Panc1 (cell line): ENCODE measurements at regions not wholly inside any gene's neighbourhood (a gene's known extent, or its start where the extent isn't known, plus 50 kb on each side); places are given as distances from the start of the nearest gene placed in this dataset.

Experiments
- ATAC-seq: fragments of 200-7000 bp; cut with Tn5 transposase; 2 replicates; pipeline ENCODE4 v1.9.1; 2020; ENCODE audit warnings: mild to moderate bottlenecking, moderate library complexity
- BruUV-seq: library from RNA; stranded (reverse); fragments of 400-500 nt; replicated peaks from 2 replicates; lab custom pipeline; 2021; lab: Mats Ljungman, UMichigan
- CTCF ChIA-PET: fragments of 300-600 bp; sonication (Branson Sonifier 250); formaldehyde crosslinking; loops from one replicate; lab custom pipeline; 2022; ENCODE audit warnings: antibody characterized with exemption; lab: Charles Lee
- POLR2A ChIA-PET: fragments of 300-600 bp; sonication (Branson Sonifier 250); formaldehyde crosslinking; loops from one replicate; lab custom pipeline; 2022; ENCODE audit warnings: antibody characterized with exemption; lab: Charles Lee
- DNase-seq: peaks from one replicate; pipeline ENCODE4 v3.0.0-alpha.2; 2010; ENCODE audit warnings: low read depth, low spot score
- H3K27ac ChIP-seq: 2 replicates; pipeline ENCODE4 v1.5.1; 2011; ENCODE audit warnings: mild to moderate bottlenecking, low read length, inconsistent platforms
- H3K27me3 ChIP-seq: fragments of 200-500 bp; sonication (Bioruptor generic); 2 replicates; pipeline ENCODE4 v1.6.0; 2014; ENCODE audit warnings: low read length, inconsistent platforms; ENCODE audit not compliant: control insufficient read depth, insufficient read depth
- H3K36me3 ChIP-seq: fragments of 200-500 bp; sonication (Bioruptor generic); 2 replicates; pipeline ENCODE4 v1.5.1; 2014; ENCODE audit warnings: inconsistent platforms, mild to moderate bottlenecking, low read length, moderate library complexity; ENCODE audit not compliant: control insufficient read depth, insufficient read depth
- H3K4me1 ChIP-seq: 2 replicates; pipeline ENCODE4 v1.5.1; 2011; ENCODE audit warnings: inconsistent platforms, mild to moderate bottlenecking, low read length, moderate library complexity; ENCODE audit not compliant: control insufficient read depth, insufficient read depth
- H3K4me3 ChIP-seq, 2 experiments: 2 replicates each; pipeline ENCODE4 v1.5.1; 2011 to 2012; ENCODE audit warnings: low read depth in 2 of 2, low read length in 2 of 2, mild to moderate bottlenecking in 2 of 2, inconsistent platforms in 1 of 2, moderate library complexity in 1 of 2
- H3K9me3 ChIP-seq: fragments of 200-500 bp; sonication (Bioruptor generic); 2 replicates; pipeline ENCODE4 v1.5.1; 2014; ENCODE audit warnings: low read depth, mild to moderate bottlenecking, inconsistent platforms, low read length, moderate library complexity; ENCODE audit not compliant: control insufficient read depth, insufficient read depth
- POLR2AphosphoS5 ChIP-seq: IDR thresholded peaks from 2 replicates; pipeline ENCODE4 v1.6.1; 2012; ENCODE audit warnings: mild to moderate bottlenecking, low read depth, low read length, moderate library complexity
- SIN3A ChIP-seq: IDR thresholded peaks from 2 replicates; pipeline ENCODE4 v1.6.1; 2012; ENCODE audit warnings: low read depth, mild to moderate bottlenecking, low read length, moderate library complexity, borderline replicate concordance; ENCODE audit not compliant: insufficient read depth
- TCF7L2 ChIP-seq: IDR thresholded peaks from 2 replicates; pipeline ENCODE4 v1.6.1; 2011; ENCODE audit warnings: mild to moderate bottlenecking, low read depth, low read length, inconsistent platforms
- in situ Hi-C: cut with HindIII; loops from 2 replicates; pipeline ENCODE4 v1.10.0; 2016; ENCODE audit warnings: low sequenced_read_pairs, low pct_unique_long_range_greater_than_20kb
- intact Hi-C: fragments of 100-400 bp; cut with micrococcal nuclease; formaldehyde crosslinking; loops from one replicate; pipeline ENCODE4 v1.10.0; 2022; ENCODE audit not compliant: unreplicated experiment
- TF ChIP-seq, protein P1 (sequence below), 2 experiments: IDR thresholded peaks; 2 replicates each; pipeline ENCODE4 v1.6.1; 2011 to 2012; ENCODE audit warnings: low read depth in 2 of 2, control low read depth in 1 of 2, low read length in 1 of 2, mild to moderate bottlenecking in 1 of 2, moderate library complexity in 1 of 2; ENCODE audit not compliant: insufficient read depth in 1 of 2
- TF ChIP-seq, protein P2 (sequence below): fragments of 450-650 bp; IDR thresholded peaks from 2 replicates; pipeline ENCODE4 v1.5.1; 2017; ENCODE audit warnings: mild to moderate bottlenecking

DNA sequence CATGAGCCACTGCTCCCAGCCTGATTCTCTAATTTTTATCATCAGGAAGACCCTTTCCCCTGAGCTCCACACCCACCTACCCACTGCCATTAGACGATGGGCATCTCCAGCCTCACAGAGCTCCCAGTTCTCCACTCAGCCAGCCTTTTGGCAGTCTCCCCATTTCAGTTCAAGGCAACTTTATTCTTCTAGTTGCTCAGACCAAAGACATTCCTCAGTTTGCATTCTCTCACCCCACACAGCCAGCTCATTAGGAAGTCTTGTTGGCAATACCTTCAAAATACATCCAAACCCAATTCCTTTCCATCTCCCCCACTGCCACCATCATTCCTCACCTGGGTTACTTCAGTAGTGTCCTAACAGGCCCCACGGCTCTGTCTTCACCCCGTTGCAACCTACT is 53.4 kb upstream of the COX20 start:
- no peak overlapping the region for H3K27ac ChIP-seq
- ChIA-PET POLR2A (no interaction called here), CTCF (no interaction called here)
- in situ Hi-C loops (no loop called here), intact Hi-C loops (no loop called here)
- DNase-seq, result no peak
- no peaks in the 10 kb centered on the region for H3K36me3 ChIP-seq
- TF ChIP-seq, protein P1, sequence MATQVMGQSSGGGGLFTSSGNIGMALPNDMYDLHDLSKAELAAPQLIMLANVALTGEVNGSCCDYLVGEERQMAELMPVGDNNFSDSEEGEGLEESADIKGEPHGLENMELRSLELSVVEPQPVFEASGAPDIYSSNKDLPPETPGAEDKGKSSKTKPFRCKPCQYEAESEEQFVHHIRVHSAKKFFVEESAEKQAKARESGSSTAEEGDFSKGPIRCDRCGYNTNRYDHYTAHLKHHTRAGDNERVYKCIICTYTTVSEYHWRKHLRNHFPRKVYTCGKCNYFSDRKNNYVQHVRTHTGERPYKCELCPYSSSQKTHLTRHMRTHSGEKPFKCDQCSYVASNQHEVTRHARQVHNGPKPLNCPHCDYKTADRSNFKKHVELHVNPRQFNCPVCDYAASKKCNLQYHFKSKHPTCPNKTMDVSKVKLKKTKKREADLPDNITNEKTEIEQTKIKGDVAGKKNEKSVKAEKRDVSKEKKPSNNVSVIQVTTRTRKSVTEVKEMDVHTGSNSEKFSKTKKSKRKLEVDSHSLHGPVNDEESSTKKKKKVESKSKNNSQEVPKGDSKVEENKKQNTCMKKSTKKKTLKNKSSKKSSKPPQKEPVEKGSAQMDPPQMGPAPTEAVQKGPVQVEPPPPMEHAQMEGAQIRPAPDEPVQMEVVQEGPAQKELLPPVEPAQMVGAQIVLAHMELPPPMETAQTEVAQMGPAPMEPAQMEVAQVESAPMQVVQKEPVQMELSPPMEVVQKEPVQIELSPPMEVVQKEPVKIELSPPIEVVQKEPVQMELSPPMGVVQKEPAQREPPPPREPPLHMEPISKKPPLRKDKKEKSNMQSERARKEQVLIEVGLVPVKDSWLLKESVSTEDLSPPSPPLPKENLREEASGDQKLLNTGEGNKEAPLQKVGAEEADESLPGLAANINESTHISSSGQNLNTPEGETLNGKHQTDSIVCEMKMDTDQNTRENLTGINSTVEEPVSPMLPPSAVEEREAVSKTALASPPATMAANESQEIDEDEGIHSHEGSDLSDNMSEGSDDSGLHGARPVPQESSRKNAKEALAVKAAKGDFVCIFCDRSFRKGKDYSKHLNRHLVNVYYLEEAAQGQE (IDR thresholded peaks at IDR 0.05; ENCODE audit: insufficient read depth in 1 of 2, low read depth in 2 of 2, low read length in 1 of 2), result no peak
- TF ChIP-seq POLR2AphosphoS5, result no peak
- TF ChIP-seq, protein P2, sequence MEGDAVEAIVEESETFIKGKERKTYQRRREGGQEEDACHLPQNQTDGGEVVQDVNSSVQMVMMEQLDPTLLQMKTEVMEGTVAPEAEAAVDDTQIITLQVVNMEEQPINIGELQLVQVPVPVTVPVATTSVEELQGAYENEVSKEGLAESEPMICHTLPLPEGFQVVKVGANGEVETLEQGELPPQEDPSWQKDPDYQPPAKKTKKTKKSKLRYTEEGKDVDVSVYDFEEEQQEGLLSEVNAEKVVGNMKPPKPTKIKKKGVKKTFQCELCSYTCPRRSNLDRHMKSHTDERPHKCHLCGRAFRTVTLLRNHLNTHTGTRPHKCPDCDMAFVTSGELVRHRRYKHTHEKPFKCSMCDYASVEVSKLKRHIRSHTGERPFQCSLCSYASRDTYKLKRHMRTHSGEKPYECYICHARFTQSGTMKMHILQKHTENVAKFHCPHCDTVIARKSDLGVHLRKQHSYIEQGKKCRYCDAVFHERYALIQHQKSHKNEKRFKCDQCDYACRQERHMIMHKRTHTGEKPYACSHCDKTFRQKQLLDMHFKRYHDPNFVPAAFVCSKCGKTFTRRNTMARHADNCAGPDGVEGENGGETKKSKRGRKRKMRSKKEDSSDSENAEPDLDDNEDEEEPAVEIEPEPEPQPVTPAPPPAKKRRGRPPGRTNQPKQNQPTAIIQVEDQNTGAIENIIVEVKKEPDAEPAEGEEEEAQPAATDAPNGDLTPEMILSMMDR, result no peak
- no peak for TF ChIP-seq SIN3A
- TF ChIP-seq TCF7L2, result no peak
- H3K4me1 ChIP-seq, result no peaks in the 10 kb centered on the region
- no peaks in the 10 kb centered on the region for H3K9me3 ChIP-seq
- no peak for ATAC-seq
- BruUV-seq, result no TSS peak
- H3K4me3 ChIP-seq, result no peak overlapping the region
- no peaks in the 10 kb centered on the region for H3K27me3 ChIP-seq

DNA sequence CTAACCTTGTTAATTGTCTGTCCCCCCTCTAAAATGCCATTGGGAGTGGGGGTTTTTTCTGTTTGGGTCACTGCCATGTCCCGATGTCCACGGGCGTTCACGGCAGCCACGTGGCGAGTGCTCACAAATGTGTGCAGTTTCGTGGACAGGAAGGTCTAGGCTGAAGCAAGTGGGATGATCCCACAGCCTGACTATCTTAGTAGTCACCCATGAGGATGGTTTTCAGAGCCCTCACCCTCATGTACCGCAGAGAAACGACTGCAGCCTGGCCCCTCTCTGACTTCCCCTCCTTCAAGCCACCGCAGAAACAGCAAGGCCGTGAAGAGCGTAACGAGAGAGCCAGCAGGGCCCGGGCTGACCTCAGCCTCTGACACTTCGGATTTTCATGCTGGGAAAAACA is 52.3 kb upstream of the COX20 start:
- intact Hi-C loops (no loop called here), in situ Hi-C loops (no loop called here)
- H3K4me1 ChIP-seq, result no peaks in the 10 kb centered on the region
- no peaks in the 10 kb centered on the region for H3K9me3 ChIP-seq
- ATAC-seq (no peak), DNase-seq (no peak)
- H3K36me3 ChIP-seq, result no peaks in the 10 kb centered on the region
- no peak overlapping the region for H3K4me3 ChIP-seq
- no peak overlapping the region for H3K27ac ChIP-seq
- TF ChIP-seq POLR2AphosphoS5 (no peak), SIN3A (no peak), TCF7L2 (no peak)
- TF ChIP-seq, protein P1 (IDR thresholded peaks at IDR 0.05; ENCODE audit: insufficient read depth in 1 of 2, low read depth in 2 of 2, low read length in 1 of 2), result no peak
- TF ChIP-seq, protein P2, result no peak
- no TSS peak for BruUV-seq
- ChIA-PET CTCF (no interaction called here), POLR2A (no interaction called here)
- H3K27me3 ChIP-seq, result no peaks in the 10 kb centered on the region
